Hepatocyte (in vitro differentiated cells): ENCODE measurements at regions not wholly inside any gene's neighbourhood (a gene's known extent, or its start where the extent isn't known, plus 50 kb on each side); places are given as distances from the start of the nearest gene placed in this dataset.

ENCODE experiments used
- CTCF ChIP-seq: fragments of 200-600 bp; sonication (generic); IDR thresholded peaks from 2 replicates; pipeline ENCODE4 v1.5.1; 2016; ENCODE audit warnings: antibody characterized with exemption, mild to moderate bottlenecking; ENCODE audit not compliant: poor library complexity
- EZH2 ChIP-seq: fragments of 200-600 bp; sonication (generic); IDR thresholded peaks from 2 replicates; pipeline ENCODE4 v1.6.1; 2016; ENCODE audit warnings: antibody characterized with exemption, mild to moderate bottlenecking, borderline replicate concordance

GRCh38 chr9:13603921-13604320 lies 324.4 kb upstream of the MPDZ start:
- TF ChIP-seq CTCF (no peak), EZH2 (no peak)
